ENCODE measurements at regions not wholly inside any gene's neighbourhood (a gene's known extent, or its start where the extent isn't known, plus 50 kb on each side); places are given as distances from the start of the nearest gene placed in this dataset.

GRCh38 chr4:180436361-180436760, 1806.8 kb upstream of the TENM3 start:
- H3K36me3 ChIP-seq (ENCODE audit: control insufficient read depth in 1 of 2, insufficient read depth in 2 of 2, low read length in 2 of 2): no peaks in the 10 kb centered on the region
- no peak for ATAC-seq
- intact Hi-C loops (cut with micrococcal nuclease): no loop called here
- no peaks in the 10 kb centered on the region for H3K27me3 ChIP-seq (ENCODE audit: insufficient read depth, low read length)
- no peak for DNase-seq (ENCODE audit: low read depth, low spot score)
- TF ChIP-seq EZH2 (IDR thresholded peaks at IDR 0.05): no peak
- no peak for TF ChIP-seq CBX3 (IDR thresholded peaks at IDR 0.05; ENCODE audit: low read depth)
- TF ChIP-seq POLR2A (IDR thresholded peaks at IDR 0.05; ENCODE audit: borderline replicate concordance, extremely low read depth, insufficient read depth, insufficient read length): no peak
- no peak for TF ChIP-seq SP1 (IDR thresholded peaks at IDR 0.05; ENCODE audit: low read depth)
- TF ChIP-seq CEBPB (IDR thresholded peaks at IDR 0.05; ENCODE audit: low read depth): no peak
- TF ChIP-seq, protein P1, sequence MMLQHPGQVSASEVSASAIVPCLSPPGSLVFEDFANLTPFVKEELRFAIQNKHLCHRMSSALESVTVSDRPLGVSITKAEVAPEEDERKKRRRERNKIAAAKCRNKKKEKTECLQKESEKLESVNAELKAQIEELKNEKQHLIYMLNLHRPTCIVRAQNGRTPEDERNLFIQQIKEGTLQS (IDR thresholded peaks at IDR 0.05): no peak
- TF ChIP-seq POLR2AphosphoS5 (IDR thresholded peaks at IDR 0.05; ENCODE audit: low read depth, low read length): no peak
- TF ChIP-seq, protein P2, sequence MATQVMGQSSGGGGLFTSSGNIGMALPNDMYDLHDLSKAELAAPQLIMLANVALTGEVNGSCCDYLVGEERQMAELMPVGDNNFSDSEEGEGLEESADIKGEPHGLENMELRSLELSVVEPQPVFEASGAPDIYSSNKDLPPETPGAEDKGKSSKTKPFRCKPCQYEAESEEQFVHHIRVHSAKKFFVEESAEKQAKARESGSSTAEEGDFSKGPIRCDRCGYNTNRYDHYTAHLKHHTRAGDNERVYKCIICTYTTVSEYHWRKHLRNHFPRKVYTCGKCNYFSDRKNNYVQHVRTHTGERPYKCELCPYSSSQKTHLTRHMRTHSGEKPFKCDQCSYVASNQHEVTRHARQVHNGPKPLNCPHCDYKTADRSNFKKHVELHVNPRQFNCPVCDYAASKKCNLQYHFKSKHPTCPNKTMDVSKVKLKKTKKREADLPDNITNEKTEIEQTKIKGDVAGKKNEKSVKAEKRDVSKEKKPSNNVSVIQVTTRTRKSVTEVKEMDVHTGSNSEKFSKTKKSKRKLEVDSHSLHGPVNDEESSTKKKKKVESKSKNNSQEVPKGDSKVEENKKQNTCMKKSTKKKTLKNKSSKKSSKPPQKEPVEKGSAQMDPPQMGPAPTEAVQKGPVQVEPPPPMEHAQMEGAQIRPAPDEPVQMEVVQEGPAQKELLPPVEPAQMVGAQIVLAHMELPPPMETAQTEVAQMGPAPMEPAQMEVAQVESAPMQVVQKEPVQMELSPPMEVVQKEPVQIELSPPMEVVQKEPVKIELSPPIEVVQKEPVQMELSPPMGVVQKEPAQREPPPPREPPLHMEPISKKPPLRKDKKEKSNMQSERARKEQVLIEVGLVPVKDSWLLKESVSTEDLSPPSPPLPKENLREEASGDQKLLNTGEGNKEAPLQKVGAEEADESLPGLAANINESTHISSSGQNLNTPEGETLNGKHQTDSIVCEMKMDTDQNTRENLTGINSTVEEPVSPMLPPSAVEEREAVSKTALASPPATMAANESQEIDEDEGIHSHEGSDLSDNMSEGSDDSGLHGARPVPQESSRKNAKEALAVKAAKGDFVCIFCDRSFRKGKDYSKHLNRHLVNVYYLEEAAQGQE (IDR thresholded peaks at IDR 0.05; ENCODE audit: low read depth): no peak
- no peak for TF ChIP-seq FOSL1 (IDR thresholded peaks at IDR 0.05; ENCODE audit: low read depth)
- TF ChIP-seq, protein P3, sequence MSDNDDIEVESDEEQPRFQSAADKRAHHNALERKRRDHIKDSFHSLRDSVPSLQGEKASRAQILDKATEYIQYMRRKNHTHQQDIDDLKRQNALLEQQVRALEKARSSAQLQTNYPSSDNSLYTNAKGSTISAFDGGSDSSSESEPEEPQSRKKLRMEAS (IDR thresholded peaks at IDR 0.05): no peak
- no peak for TF ChIP-seq ZFX (IDR thresholded peaks at IDR 0.05)
- TF ChIP-seq RAD21 (IDR thresholded peaks at IDR 0.05; ENCODE audit: low read depth): no peak
- TF ChIP-seq JUND (IDR thresholded peaks at IDR 0.05): no peak
- TF ChIP-seq SIN3A (IDR thresholded peaks at IDR 0.05; ENCODE audit: low read depth): no peak
- no peaks in the 10 kb centered on the region for H4K20me1 ChIP-seq (ENCODE audit: insufficient read depth)
- no peak overlapping the region for H2AFZ ChIP-seq (ENCODE audit: low read depth, low read length, poor library complexity, severe bottlenecking)
- H3K79me2 ChIP-seq (ENCODE audit: insufficient read depth, low read length): no peaks in the 10 kb centered on the region
- H3K27ac ChIP-seq (ENCODE audit: low read depth, low read length): no peak overlapping the region
- no peak overlapping the region for H3K4me2 ChIP-seq (ENCODE audit: low read length)
- H3K4me3 ChIP-seq (replicated peaks in 1 of 2; ENCODE audit: low read depth in 1 of 2, low read length in 2 of 2): no peak overlapping the region
- CTCF ChIA-PET: no interaction called here
- no peaks in the 10 kb centered on the region for H3K9me2 ChIP-seq (ENCODE audit: insufficient read depth)
- POLR2A ChIA-PET: no interaction called here
- no peaks in the 10 kb centered on the region for H3K4me1 ChIP-seq (ENCODE audit: control insufficient read depth in 1 of 2, insufficient read depth in 2 of 2, low read length in 2 of 2)
- no TSS peak for BruUV-seq (replicated peaks)
- RAD21 ChIA-PET (ENCODE audit: low non-redundant PET in 1 of 2, low total read pairs in 2 of 2, uncharacterized antibody in 2 of 2, unreplicated experiment in 2 of 2): no interaction called here
- no peaks in the 10 kb centered on the region for H3K9me3 ChIP-seq (ENCODE audit: control insufficient read depth in 1 of 2, insufficient read depth in 1 of 2, low read depth in 1 of 2, low read length in 2 of 2)
- H3K9ac ChIP-seq (ENCODE audit: low read length): no peak overlapping the region

All from HCT116 (cell line).